K562 (cell line): ENCODE measurements at regions not wholly inside any gene's neighbourhood (a gene's known extent, or its start where the extent isn't known, plus 50 kb on each side); places are given as distances from the start of the nearest gene placed in this dataset.

Experiments used
- CREB5 ChIP-seq: fragments of 250-450 bp; sonication (Bioruptor Pico); IDR thresholded peaks from 2 replicates; pipeline ENCODE4 v1.5.0; 2020; ENCODE audit warnings: mild to moderate bottlenecking
- CUX1 ChIP-seq: fragments of 200-800 bp; sonication (Bioruptor generic); IDR thresholded peaks from 2 replicates; pipeline ENCODE4 v1.6.1; 2016; ENCODE audit warnings: missing genetic modification characterization, missing compliant biosample characterization
- CXXC5 ChIP-seq: fragments of 250-450 bp; sonication (Bioruptor Pico); IDR thresholded peaks from 2 replicates; pipeline ENCODE4 v1.8.0; 2022; ENCODE audit warnings: inconsistent platforms, mild to moderate bottlenecking, moderate library complexity
- EP300 ChIP-seq: IDR thresholded peaks from 2 replicates; pipeline ENCODE4 v1.6.1; 2012; ENCODE audit warnings: low read length, improper control_type of control experiment
- FOXA1 ChIP-seq: fragments of 450-650 bp; IDR thresholded peaks from 2 replicates; pipeline ENCODE4 v1.6.1; 2016; ENCODE audit warnings: mild to moderate bottlenecking, borderline replicate concordance
- ILF3 ChIP-seq: fragments of 450-650 bp; IDR thresholded peaks from 2 replicates; pipeline ENCODE4 v1.6.1; 2018; ENCODE audit warnings: antibody characterized with exemption, mild to moderate bottlenecking, moderate library complexity, borderline replicate concordance
- MAFG ChIP-seq: fragments of 450-650 bp; conservative IDR thresholded peaks from 2 replicates; pipeline ENCODE4 v1.6.1; 2016; ENCODE audit warnings: missing genetic modification characterization, missing compliant biosample characterization
- NFYB ChIP-seq: IDR thresholded peaks from 2 replicates; pipeline ENCODE4 v1.6.1; 2011; ENCODE audit warnings: mild to moderate bottlenecking, moderate library complexity; ENCODE audit not compliant: insufficient read length; ENCODE audit errors: extremely low read depth
- OTX1 ChIP-seq: fragments of 450-650 bp; formaldehyde crosslinking; IDR thresholded peaks from 2 replicates; pipeline ENCODE4 v1.4.0; 2022; ENCODE audit warnings: mild to moderate bottlenecking
- PTTG1 ChIP-seq: fragments of 450-650 bp; IDR thresholded peaks from 2 replicates; pipeline ENCODE4 v1.6.1; 2016; ENCODE audit warnings: low read depth, mild to moderate bottlenecking, missing genetic modification characterization, missing compliant biosample characterization
- RB1 ChIP-seq: fragments of 450-650 bp; IDR thresholded peaks from 2 replicates; pipeline ENCODE4 v1.6.1; 2017; ENCODE audit warnings: low read depth, mild to moderate bottlenecking
- RBM15 ChIP-seq: fragments of 200-400 bp; formaldehyde crosslinking; IDR thresholded peaks from 2 replicates; pipeline ENCODE4 v1.6.1; 2018; ENCODE audit warnings: mild to moderate bottlenecking, low read length, moderate library complexity; ENCODE audit not compliant: insufficient read depth
- RBM34 ChIP-seq: fragments of 200-400 bp; formaldehyde crosslinking; IDR thresholded peaks from 2 replicates; pipeline ENCODE4 v1.6.1; 2018; ENCODE audit warnings: low read length, borderline replicate concordance; ENCODE audit not compliant: insufficient read depth
- SMAD1 ChIP-seq: fragments of 150-350 bp; IDR thresholded peaks from 2 replicates; pipeline ENCODE4 v1.6.1; 2014; ENCODE audit warnings: low read length, low read depth; ENCODE audit not compliant: partially characterized antibody
- SMARCA5 ChIP-seq: fragments of 450-650 bp; IDR thresholded peaks from 2 replicates; pipeline ENCODE4 v1.6.1; 2016
- SNAPC5 ChIP-seq: fragments of 250-450 bp; sonication (Bioruptor Pico); IDR thresholded peaks from 2 replicates; pipeline ENCODE4 v1.8.0; 2021; ENCODE audit warnings: moderate library complexity, mild to moderate bottlenecking, inconsistent platforms
- U2AF1 ChIP-seq: fragments of 200-400 bp; formaldehyde crosslinking; optimal IDR thresholded peaks from 2 replicates; pipeline ENCODE3; 2017; ENCODE audit warnings: mild to moderate bottlenecking, low read depth, low read length, moderate library complexity
- ZNF197 ChIP-seq: fragments of 200-800 bp; sonication (Bioruptor generic); IDR thresholded peaks from 2 replicates; pipeline ENCODE4 v1.6.1; 2016; ENCODE audit warnings: low read depth, missing genetic modification characterization, missing compliant biosample characterization
- ZNF398 ChIP-seq: fragments of 250-450 bp; sonication (Bioruptor Pico); IDR thresholded peaks from 2 replicates; pipeline ENCODE4 v1.8.0; 2021; ENCODE audit warnings: moderate library complexity, mild to moderate bottlenecking, inconsistent platforms
- ZNF75A ChIP-seq: fragments of 450-650 bp; formaldehyde crosslinking; IDR thresholded peaks from 2 replicates; pipeline ENCODE4 v1.4.0; 2020; ENCODE audit warnings: mild to moderate bottlenecking
- ZNF830 ChIP-seq: fragments of 250-450 bp; sonication (Bioruptor Pico); IDR thresholded peaks from 2 replicates; pipeline ENCODE4 v1.5.0; 2021; ENCODE audit warnings: mild to moderate bottlenecking

- no peak for TF ChIP-seq ILF3
- TF ChIP-seq NFYB, result no peak
- no peak for TF ChIP-seq CUX1 (CRISPR knock-in tag)
- no peak for TF ChIP-seq PTTG1
- TF ChIP-seq OTX1 (CRISPR knock-in tag), result no peak
- TF ChIP-seq CXXC5, result no peak
- no peak for TF ChIP-seq RBM15
- TF ChIP-seq EP300, result 0 out of 2 replicates have a peak, but pooled peaks have one; percentile 34
- TF ChIP-seq SNAPC5, result no peak
- no peak for TF ChIP-seq CREB5
- no peak for TF ChIP-seq ZNF75A
- TF ChIP-seq RB1, result no peak
- no peak for TF ChIP-seq ZNF197 (CRISPR knock-in tag)
- no peak for TF ChIP-seq FOXA1
- TF ChIP-seq RBM34, result no peak
- no peak for TF ChIP-seq U2AF1
- no peak for TF ChIP-seq ZNF398 (CRISPR knock-in tag)
- no peak for TF ChIP-seq SMARCA5
- TF ChIP-seq MAFG, result peak; percentile 69
- no peak for TF ChIP-seq ZNF830 (CRISPR knock-in tag)
- TF ChIP-seq SMAD1, result no peak
Measured at GRCh38 chr7:50914460-50914859, 131.8 kb upstream of the GRB10 start (continued).
